ENCODE measurements at regions not wholly inside any gene's neighbourhood (a gene's known extent, or its start where the extent isn't known, plus 50 kb on each side); places are given as distances from the start of the nearest gene placed in this dataset.

GRCh38 chr12:47585507-47585906 is 120.3 kb downstream of the RPAP3 start:
- no peak for TF ChIP-seq ZNF510 (tag by site-specific recombination; IDR thresholded peaks at IDR 0.05; ENCODE audit: insufficient replicate concordance)
- TF ChIP-seq TCF7L2 (IDR thresholded peaks at IDR 0.05; ENCODE audit: borderline replicate concordance, low read depth, low read length), result no peak
- no peak for TF ChIP-seq ZNF175 (tag by site-specific recombination; IDR thresholded peaks at IDR 0.05)
- TF ChIP-seq PRDM10 (tag by site-specific recombination; IDR thresholded peaks at IDR 0.05), result no peak
